OCI-LY7 (cell line): ENCODE measurements at regions not wholly inside any gene's neighbourhood (a gene's known extent, or its start where the extent isn't known, plus 50 kb on each side); places are given as distances from the start of the nearest gene placed in this dataset.

Experiments used
- BruUV-seq: library from RNA; stranded (reverse); fragments of 400-500 nt; replicated peaks from 2 replicates; lab custom pipeline; 2021; lab: Mats Ljungman, UMichigan
- CTCF ChIA-PET: fragments of 300-600 bp; sonication (Branson Sonifier 250); formaldehyde crosslinking; loops from one replicate; lab custom pipeline; 2022; ENCODE audit warnings: antibody characterized with exemption; ENCODE audit not compliant: unreplicated experiment; lab: Charles Lee
- POLR2A ChIA-PET: fragments of 300-600 bp; sonication (Branson Sonifier 250); formaldehyde crosslinking; loops from one replicate; lab custom pipeline; 2022; ENCODE audit warnings: antibody characterized with exemption; lab: Charles Lee
- DNase-seq: peaks from one replicate; pipeline ENCODE4 v3.0.0-alpha.2; 2015; ENCODE audit warnings: low spot score
- H2AFZ ChIP-seq: fragments of 200-600 bp; sonication (generic), shearing (Covaris generic); 2 replicates; pipeline ENCODE4 v1.6.1; 2014; ENCODE audit warnings: mild to moderate bottlenecking, antibody characterized with exemption, low read length, moderate library complexity
- H3K27ac ChIP-seq: fragments of 200-600 bp; sonication (generic); 2 replicates; pipeline ENCODE4 v1.5.1; 2014; ENCODE audit warnings: mixed run types, low read depth, mild to moderate bottlenecking, moderate library complexity, low read length, inconsistent platforms; ENCODE audit not compliant: poor library complexity, severe bottlenecking
- H3K36me3 ChIP-seq: fragments of 200-600 bp; sonication (generic); 2 replicates; pipeline ENCODE4 v1.6.1; 2014; ENCODE audit warnings: mild to moderate bottlenecking, antibody characterized with exemption, low read length, moderate library complexity, mixed read lengths; ENCODE audit not compliant: insufficient read depth
- H3K4me1 ChIP-seq: fragments of 200-600 bp; sonication (generic); 2 replicates; pipeline ENCODE4 v1.5.1; 2014; ENCODE audit warnings: mild to moderate bottlenecking, low read length; ENCODE audit not compliant: insufficient read depth, poor library complexity, severe bottlenecking
- H3K4me2 ChIP-seq: fragments of 200-600 bp; sonication (generic); 2 replicates; pipeline ENCODE4 v1.6.1; 2014; ENCODE audit warnings: mild to moderate bottlenecking, low read length
- H3K4me3 ChIP-seq: fragments of 200-600 bp; sonication (generic); 2 replicates; pipeline ENCODE4 v1.5.1; 2014; ENCODE audit warnings: mild to moderate bottlenecking, low read depth, low read length; ENCODE audit not compliant: poor library complexity, severe bottlenecking
- H3K79me2 ChIP-seq: fragments of 200-600 bp; sonication (generic); 2 replicates; pipeline ENCODE4 v1.6.1; 2016; ENCODE audit warnings: low read depth, mild to moderate bottlenecking, low read length, moderate library complexity, mixed read lengths; ENCODE audit not compliant: insufficient read depth
- H3K9me2 ChIP-seq: fragments of 200-600 bp; sonication (generic); 2 replicates; pipeline ENCODE4 v1.6.1; 2016; ENCODE audit warnings: mild to moderate bottlenecking, low read length, mixed read lengths; ENCODE audit not compliant: insufficient read depth
- H3K9me3 ChIP-seq: fragments of 200-600 bp; sonication (generic); 2 replicates; pipeline ENCODE4 v1.6.1; 2014; ENCODE audit warnings: mild to moderate bottlenecking, mixed run types, low read length, mixed read lengths
- H4K20me1 ChIP-seq: fragments of 200-600 bp; sonication (generic); 2 replicates; pipeline ENCODE4 v1.6.1; 2014; ENCODE audit warnings: mild to moderate bottlenecking, antibody characterized with exemption, low read length, moderate library complexity, mixed read lengths; ENCODE audit not compliant: insufficient read depth
- EZH2phosphoT487 ChIP-seq: fragments of 200-600 bp; sonication (generic); IDR thresholded peaks from 2 replicates; pipeline ENCODE4 v1.6.1; 2018; ENCODE audit warnings: low read depth, borderline replicate concordance, mild to moderate bottlenecking, mixed run types, antibody characterized with exemption, low read length, moderate library complexity, mixed read lengths
- intact Hi-C: fragments of 100-400 bp; cut with micrococcal nuclease; formaldehyde crosslinking; loops from one replicate; pipeline ENCODE4 v1.10.0; 2022; ENCODE audit not compliant: unreplicated experiment
- TF ChIP-seq, protein P1 (sequence below): fragments of 200-600 bp; sonication (generic); conservative IDR thresholded peaks from 2 replicates; pipeline ENCODE4 v1.5.1; 2014; ENCODE audit warnings: mild to moderate bottlenecking, antibody characterized with exemption, low read length, moderate library complexity, mixed read lengths

DNA sequence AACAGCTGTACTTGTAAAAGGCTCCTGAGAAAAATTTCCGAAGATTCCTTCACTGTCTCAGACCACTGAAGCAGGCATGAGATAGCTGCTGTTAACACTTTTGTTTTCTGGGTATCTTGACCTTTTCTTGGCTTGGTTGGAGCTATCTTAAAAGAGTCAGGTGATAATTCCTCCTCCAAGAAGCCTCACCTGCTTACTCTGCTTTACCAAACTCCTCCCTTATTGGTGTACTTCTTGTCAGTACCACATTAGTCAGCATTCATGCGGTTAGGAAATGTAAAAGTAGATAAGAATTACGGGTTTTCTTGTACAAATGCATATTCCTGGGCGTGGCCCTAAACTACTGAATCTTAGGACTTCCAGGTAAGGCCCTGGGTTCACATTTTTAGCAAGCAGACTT, 489.8 kb upstream of the LARGE1 start:
- Histone ChIP-seq H3K79me2 (no peaks in the 10 kb centered on the region), H3K9me2 (no peaks in the 10 kb centered on the region), H3K4me3 (no peak overlapping the region), H3K36me3 (no peaks in the 10 kb centered on the region), H3K4me1 (no peaks in the 10 kb centered on the region), H3K27ac (no peak overlapping the region), H3K9me3 (no peaks in the 10 kb centered on the region), H3K4me2 (no peak overlapping the region), H4K20me1 (no peaks in the 10 kb centered on the region), H2AFZ (no peak overlapping the region)
- ChIA-PET CTCF (no interaction called here), POLR2A (no interaction called here)
- intact Hi-C loops: loop anchor here (10.0 kb wide), 1 partner anchor 615 kb away; no protein-coding TSS in a partner anchor
- BruUV-seq: no TSS peak
- TF ChIP-seq EZH2phosphoT487: no peak
- TF ChIP-seq, protein P1, sequence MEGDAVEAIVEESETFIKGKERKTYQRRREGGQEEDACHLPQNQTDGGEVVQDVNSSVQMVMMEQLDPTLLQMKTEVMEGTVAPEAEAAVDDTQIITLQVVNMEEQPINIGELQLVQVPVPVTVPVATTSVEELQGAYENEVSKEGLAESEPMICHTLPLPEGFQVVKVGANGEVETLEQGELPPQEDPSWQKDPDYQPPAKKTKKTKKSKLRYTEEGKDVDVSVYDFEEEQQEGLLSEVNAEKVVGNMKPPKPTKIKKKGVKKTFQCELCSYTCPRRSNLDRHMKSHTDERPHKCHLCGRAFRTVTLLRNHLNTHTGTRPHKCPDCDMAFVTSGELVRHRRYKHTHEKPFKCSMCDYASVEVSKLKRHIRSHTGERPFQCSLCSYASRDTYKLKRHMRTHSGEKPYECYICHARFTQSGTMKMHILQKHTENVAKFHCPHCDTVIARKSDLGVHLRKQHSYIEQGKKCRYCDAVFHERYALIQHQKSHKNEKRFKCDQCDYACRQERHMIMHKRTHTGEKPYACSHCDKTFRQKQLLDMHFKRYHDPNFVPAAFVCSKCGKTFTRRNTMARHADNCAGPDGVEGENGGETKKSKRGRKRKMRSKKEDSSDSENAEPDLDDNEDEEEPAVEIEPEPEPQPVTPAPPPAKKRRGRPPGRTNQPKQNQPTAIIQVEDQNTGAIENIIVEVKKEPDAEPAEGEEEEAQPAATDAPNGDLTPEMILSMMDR: no peak
- DNase-seq: no peak

DNA sequence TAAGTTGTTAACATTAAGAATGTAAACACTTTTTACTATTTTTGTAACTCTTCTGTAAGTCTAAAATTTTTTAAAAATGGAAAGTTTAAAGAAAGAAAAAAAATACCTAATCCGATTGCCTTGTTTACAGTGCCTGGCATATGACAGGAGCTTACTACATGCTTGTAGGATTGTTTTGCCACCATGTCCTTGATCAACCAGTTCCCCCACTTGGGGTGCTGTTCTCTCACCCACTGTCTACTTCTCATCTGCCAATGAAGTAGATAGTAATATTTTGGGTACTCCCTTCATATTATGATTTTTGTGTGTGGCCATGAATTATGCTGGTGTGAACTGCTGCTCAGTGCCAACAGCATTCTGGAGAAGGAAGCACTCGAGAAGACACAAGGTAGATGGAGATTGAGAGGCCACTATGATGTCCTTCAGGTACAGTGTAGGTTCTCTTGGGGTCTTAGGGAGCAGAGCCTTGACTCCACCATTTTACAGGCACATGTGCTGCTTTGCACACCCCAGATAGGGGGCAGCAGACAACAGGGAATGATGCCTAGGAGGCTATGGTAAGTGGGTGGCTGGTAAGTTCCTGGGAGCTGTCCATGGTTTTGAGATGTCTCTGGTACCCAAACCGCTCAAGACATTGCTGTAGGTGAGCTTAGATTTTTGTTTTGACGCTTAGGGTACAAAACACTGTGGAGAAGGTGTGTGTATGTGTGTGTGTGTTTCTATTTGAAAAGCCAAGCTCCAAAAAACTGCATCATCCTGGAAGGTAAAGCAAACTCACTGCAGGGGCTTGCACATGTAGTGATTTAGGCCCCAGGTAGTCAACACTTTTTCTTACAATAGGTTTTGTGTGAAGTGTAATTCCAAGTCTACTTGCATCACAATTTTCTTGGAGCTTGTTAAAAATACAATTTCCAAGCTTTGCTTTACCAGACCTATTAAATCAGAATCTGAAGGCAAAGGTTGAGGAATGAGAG, 494.5 kb upstream of the LARGE1 start:
- intact Hi-C loops: loop anchor here (5.0 to 10.0 kb wide), 2 partner anchors 610 to 738 kb away; no protein-coding TSS in a partner anchor
- H3K4me1 ChIP-seq: no peaks in the 10 kb centered on the region
- no TSS peak for BruUV-seq

More for the DNA sequence above, 494.5 kb upstream of the LARGE1 start:
- no peaks in the 10 kb centered on the region for H3K9me2 ChIP-seq
- H3K9me3 ChIP-seq: no peaks in the 10 kb centered on the region
- H2AFZ ChIP-seq: no peak overlapping the region
- POLR2A ChIA-PET: no interaction called here
- H3K36me3 ChIP-seq: no peaks in the 10 kb centered on the region
- CTCF ChIA-PET: no interaction called here
- TF ChIP-seq, protein P1: peak; percentile 80
- no peak for TF ChIP-seq EZH2phosphoT487
- H3K27ac ChIP-seq: no peak overlapping the region
- DNase-seq: peak; percentile 69
- H3K4me2 ChIP-seq: no peak overlapping the region
- H3K4me3 ChIP-seq: no peak overlapping the region
- no peaks in the 10 kb centered on the region for H4K20me1 ChIP-seq
- no peaks in the 10 kb centered on the region for H3K79me2 ChIP-seq
